GM18511 (cell line): ENCODE measurements at regions not wholly inside any gene's neighbourhood (a gene's known extent, or its start where the extent isn't known, plus 50 kb on each side); places are given as distances from the start of the nearest gene placed in this dataset.
"Not testable (repeated sequence)": the region's sequence is repeated elsewhere in the genome, so short reads cannot be mapped to it uniquely, and the experiment has no call there.

Experiments
- ATAC-seq: cut with Tn5 transposase; IDR thresholded peaks from one replicate; pipeline ENCODE4 v1.9.1; 2021; ENCODE audit warnings: mild to moderate bottlenecking, moderate library complexity; ENCODE audit not compliant: unreplicated experiment

DNA sequence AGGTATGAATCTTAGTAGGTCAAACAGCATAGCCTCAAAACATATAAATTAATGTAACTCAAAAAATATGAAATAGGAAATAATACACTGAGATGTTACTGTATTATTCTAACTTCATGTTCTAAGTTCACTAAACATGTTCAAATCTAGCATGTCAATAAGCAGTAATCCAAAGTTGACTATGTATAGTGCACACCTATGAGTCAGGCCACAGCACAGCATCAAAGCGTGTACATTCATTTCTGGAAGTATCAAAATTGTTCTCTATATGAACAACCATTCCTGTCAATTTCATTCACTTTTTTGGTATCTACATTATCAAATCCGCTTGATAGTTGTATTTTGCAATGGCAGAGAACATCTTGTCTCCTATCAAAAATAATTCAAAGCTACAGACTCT is 418.9 kb upstream of the POM121L12 start:
- ATAC-seq = no peak

DNA sequence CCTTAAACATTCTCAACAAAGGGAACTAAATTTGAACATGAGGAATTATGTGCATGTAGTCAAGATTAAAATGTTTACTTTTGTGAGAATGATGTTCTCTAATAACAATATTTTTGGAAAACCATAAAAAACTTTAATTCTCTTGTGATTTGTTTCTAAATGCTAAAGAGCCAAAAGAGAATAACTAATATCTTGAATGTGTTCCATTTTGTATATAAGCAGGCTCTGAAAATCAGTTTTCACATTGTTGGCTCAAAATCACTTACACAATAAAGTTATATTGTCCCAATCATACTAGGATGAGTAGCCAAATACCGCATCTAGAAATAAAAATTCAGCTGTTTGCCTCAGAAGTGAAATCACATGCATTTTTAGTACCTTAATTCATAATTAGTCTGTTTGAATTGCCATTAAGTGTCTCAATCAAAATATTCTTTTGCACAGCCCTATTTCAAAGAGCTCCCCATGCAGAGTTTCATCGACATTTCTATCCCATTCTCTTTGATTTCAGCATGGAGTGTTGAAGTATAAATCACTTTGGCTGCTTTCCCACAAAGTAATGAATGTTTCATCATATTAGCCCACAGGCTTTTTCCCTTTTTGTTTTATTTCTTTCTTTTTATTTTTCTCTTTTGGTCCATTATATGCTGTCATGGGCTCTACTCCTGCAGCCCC is 420.3 kb upstream of the POM121L12 start:
- ATAC-seq = no peak

DNA sequence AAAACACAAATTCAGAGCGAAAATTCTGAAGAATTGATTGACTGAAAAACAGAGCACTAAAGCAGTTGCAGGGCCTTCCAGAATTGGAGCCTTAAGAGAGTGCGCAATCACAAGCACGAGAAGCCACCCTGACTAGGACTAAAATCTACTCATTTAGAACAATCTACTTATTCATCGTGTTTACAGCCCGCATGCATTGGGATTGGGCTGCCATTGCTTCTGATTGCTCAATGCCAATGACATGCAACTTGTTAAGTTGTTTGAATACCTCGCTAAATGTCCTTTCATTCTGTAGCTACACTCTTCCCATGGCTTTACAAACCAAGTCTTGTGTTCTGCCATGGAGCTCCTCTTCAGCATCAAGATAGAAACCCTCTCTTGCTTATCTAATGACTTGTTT is 425.9 kb upstream of the POM121L12 start:
- ATAC-seq = no peak

DNA sequence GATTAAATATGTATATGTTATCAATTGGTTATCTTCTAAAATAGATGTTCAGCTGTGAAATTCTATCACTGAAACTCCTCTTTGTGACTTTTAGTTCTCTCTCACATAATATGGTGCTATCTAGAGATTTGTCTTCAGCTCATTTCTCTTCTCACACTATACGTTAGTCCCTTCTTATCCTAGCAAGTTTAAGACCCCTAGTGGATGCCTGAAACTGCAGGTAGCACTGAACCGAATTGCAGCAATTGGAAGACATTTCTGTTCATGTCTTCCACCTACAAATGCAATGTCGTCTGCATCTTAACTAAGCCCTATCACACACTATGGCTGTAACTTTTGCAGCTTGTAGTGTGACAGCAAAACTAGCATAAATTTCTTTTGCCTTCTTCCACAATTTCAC is 442.7 kb upstream of the POM121L12 start:
- ATAC-seq = no peak

DNA sequence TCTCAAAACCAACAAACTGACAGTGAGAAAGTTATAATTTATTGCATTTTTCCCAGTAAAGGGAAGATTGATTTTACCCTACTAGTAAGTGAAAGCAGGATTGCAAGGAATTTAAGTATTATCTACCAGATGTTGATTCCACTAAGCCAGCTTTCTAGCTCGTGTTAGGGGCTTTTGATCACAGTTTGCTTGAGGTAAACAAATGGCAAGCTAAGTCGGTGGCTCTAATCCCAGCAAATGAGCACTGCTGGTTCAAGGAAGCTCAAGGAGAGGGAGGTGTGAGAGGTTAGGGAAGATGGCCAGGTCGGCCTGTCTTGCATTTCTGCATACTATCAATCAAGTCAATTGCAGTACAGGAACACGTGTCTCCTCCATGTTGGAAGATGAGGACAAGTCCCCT is 448.7 kb upstream of the POM121L12 start:
- ATAC-seq = no peak

DNA sequence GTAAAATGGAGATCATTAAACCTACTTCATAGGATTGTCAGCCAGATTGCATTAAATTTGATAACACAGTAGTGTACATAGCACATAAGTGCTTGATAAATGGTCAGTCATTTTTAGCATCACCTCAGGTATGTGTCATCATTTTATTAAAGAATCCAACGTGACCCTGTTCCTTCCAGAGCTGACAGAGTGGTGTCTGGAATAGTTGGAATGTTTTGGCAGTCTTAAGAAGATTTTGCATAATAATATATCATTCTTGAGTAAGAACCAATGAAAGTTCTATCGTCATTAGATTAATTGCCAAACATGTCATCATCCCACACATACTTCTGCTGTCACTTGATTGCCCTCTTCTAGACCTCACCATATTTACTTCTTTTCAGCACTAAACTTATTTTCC is 451.4 kb upstream of the POM121L12 start:
- ATAC-seq = no peak

DNA sequence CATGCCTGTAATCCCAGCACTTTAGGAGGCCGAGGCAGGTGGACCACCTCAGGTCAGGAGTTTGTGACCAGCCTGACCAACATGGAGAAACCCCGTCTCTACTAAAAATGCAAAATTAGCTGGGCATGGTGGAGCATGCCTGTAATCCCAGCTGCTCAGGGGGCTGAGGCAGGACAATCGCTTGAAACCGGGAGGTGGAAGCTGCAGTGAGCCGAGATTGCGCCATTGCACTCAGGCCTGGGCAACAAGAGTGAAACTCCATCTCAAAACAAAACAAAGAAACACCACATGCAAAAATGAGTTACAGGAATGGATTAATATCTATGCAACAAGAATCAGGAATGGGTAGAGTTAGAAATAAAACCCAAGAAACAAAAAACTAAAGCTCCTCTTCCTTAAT is 462.3 kb upstream of the POM121L12 start:
- not testable (repeated sequence) for ATAC-seq

DNA sequence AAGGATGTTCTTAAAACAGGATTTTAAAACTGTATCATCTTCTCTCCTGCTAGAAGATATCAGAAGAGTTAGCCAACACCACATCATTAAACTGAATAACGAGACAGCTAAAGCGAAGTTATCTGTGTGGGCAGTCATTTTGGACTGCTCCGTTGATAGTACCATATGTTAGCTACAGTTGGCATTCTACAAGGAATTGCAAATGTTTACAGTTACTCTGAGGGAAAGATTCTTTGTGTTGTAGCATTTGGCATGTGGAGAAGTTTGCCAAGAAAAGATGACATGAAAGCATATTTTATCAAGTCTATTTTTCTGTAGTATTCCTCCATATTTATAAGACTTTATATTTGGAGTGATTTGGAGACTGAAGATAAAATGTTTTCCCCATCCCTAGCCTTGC is 464.4 kb upstream of the POM121L12 start:
- no peak for ATAC-seq

DNA sequence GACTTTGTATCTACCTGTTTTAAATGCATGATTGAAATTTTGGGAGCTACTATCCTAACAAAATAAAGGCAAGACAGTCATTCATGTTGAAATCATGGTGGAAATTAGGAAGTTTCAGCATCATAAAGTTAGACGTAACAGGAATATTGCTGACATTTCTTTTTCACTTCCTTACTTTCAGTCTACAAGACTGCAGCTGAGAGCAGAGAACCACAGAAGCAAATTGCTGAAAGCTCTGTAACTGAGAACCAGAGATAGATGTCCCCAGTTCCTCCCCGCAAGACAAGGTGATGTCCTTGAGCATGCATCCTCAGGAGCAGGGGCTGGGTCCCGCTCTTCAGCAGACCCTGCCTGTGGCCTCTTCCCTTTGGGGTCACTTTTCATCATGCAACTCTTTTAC is 466.3 kb upstream of the POM121L12 start:
- no peak for ATAC-seq

DNA sequence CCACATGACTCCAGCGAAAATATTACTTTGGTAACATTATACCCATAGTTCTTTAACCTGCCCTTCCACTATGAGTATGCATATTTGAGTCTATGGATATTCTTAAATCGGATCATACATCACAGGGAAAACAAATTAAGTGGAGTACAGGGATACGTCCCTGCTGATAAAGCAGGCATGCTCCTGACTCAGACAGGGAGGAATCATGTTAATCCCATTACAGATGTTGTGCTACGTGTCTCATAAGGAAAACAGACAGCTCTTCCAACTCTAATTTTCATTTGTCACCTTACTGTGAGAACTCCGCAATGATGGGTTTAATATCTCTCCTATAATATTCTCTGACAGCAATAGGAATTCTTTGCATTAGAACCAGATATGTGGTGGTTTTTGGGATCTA is 469.5 kb upstream of the POM121L12 start:
- no peak for ATAC-seq

DNA sequence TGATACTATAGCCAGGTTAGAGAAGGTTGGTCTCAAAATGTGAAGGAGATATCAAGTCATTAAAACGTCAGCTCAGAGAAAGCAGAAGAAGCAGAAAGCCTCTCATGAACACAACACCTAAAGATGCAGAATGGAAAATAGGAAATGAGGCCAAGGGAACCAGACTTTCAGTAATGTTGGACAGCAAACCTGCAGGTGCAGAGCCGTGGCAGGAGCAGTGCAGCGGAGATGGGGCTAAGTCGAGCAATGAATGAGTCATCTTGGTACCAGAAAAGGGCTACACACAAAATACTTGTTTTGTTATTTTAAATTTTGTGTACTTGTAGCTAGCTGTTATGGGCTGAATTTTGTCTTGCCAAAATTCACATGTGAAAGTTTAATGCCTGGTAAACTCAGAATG is 479.6 kb upstream of the POM121L12 start:
- ATAC-seq = no peak

DNA sequence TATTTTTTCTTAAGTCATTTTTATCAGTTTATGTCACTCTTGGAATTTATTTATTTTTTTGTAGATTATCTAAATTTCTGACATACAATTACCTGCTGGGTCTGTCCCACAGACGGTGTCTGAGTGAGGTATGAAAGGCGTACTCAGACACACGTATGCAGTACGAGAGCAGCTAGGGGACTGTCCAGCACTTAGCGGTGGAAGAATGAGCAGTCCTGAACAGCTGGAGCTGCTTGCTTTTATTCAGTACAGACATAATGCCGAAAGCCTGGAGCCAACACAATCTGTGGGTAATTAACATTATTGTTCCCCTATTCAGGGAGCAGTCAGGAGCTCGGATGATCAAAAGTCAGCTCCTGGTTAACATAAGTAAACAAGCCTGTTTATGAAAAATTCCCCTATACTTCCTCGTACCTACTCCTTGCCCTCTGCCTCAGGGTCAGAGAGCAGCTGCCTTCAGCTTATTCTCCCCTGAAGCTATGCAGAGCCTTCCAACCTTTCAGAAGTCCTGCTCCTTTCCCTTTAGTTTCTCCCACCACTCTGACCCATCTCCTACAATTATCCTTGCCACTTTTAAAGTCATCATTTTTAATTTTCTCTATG is 488.0 kb upstream of the POM121L12 start:
- no peak for ATAC-seq

DNA sequence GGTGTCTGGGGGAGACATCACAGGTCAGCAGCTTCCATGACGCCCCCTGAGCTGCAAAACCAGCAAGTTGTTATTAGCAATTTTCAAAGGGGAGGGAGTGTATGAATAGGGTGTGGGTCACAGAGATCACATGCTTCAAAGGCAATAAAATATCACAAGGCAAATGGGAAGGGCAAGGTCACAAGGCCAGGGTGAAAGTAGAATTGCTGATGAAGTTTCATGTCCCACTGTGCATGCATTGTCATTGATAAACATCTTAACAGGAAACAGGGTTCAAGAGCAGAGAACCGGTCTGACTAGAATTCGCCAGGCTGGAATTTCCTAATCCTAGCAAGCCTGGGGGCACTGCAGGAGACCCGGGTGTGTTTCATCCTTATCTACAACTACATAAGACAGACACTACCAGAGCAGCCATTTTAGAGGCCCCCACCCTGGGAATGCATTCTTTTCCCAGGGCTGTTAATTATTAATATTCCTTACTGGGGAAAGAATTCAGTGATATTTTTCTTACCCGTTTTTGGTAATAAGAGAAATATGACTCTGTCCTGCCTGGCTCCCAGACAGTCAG is 494.2 kb upstream of the POM121L12 start:
- not testable (repeated sequence) for ATAC-seq

DNA sequence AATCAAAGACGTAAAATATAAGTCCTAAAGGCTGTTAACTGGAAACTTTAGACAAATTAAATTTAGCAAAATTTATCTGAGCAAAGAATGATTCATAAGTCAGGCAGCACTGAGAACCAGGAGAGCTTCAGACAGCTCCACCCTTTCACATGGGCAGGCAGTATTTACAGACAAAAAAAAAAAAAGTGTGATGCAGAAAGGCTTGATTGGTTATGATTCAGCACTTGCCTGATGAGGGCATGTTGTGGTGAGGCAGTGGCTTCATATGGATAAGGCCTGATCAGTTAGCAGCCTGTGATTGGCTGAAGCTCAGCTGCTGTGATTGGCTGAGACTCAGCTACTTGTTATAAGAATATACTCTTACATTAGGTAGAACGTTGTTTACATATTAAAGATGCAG is 495.4 kb upstream of the POM121L12 start:
- no peak for ATAC-seq

DNA sequence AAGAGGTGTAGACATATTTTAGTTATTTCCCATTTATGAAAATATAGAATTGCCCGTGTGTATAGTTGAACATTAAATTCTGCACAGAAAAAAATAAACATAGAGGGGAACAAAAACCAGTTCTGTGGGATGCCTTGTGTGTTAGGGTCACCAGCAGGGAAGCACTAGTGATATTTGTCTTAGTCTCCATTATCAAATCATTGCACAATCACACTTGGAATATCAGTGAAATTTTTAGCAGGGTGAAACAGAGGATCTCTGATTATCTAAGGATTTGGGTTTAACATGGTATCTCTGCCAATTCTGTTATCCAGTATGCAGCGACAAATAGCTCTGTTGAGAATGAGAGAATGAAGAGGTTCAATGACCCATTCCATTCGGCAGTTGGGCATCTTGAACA is 496.0 kb upstream of the POM121L12 start:
- no peak for ATAC-seq

DNA sequence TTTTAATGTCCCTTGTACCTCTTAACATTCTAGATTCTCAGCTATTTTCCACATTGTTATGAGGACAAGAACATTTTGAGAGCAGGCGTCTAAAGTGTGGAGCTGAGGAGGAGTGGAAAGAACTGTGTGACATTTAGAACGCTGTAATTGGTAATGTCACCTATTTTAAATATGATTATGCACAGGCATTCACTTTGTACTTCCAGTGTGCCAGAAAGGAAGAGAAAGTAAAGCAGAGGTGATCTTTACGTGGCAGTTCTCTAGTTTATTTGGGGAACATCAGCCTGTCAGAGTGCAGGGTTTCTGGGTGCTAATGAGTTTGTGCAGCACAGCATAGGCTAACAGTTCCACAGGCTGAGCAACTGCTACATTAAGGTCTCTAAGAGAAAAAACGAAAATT is 498.4 kb upstream of the POM121L12 start:
- no peak for ATAC-seq

DNA sequence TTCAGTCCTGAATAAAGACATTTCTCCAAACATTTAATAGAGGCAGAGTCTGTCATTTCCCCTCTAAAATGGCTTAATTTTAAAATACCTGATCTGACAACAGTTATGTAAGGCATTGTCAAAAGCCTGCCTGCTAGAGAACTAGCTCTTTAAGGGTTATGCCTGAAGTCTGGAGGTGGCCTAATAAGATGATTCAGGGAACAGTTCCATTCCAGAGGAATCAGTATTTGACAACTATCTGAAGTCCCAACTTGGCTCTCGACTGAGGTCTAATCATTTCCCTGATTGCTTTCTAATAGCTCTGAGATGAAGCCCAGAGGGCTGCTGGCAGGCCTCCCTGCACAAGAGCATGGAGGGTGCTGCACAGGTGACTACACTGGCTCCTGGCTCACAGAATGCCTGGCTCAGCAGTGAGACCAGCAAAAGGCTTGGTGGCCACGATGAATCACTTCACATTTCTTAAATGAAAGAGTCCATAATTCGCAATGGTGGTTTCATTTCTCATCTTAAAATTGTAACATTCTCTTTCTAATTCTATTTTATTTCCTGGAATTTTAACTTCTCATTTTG is 509.6 kb upstream of the POM121L12 start:
- ATAC-seq = no peak

DNA sequence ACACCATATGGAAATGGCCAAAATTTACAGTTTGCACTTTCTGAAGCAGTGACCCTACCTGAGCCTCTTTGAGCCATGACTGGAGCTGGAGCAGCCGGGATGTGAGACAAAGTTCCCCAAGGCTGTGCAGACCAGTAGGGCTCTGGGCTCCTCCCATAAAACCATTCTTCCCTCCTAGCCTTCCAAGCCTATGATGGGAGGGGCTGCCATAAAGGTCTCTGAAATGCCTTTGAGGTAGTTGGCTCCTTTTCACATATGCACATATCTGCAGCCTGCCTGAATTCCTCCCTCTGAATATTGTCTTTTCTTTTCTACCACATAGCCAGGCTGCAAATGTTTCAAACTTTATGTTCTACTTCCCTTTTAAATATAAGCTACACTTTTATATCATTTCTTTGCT is 516.6 kb upstream of the POM121L12 start:
- no peak for ATAC-seq

DNA sequence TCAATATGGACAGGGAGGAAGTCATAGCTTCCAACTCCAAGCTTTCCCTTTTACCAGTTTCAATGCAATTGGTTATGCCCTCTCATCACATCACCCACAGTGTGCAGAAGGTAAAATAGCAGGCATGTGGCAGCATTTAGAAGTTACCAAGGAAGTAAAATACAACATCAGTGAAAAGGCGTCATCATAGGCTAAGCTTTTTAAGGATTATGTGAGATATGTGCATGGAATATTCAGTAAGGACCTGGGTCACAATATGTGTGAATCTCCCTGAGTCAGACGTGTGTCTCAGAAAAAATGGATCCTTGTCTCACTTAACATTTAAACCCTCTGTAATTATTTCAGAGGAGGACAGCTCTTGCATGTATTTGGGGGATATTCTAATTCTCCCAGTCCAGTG is 522.8 kb upstream of the POM121L12 start:
- no peak for ATAC-seq

DNA sequence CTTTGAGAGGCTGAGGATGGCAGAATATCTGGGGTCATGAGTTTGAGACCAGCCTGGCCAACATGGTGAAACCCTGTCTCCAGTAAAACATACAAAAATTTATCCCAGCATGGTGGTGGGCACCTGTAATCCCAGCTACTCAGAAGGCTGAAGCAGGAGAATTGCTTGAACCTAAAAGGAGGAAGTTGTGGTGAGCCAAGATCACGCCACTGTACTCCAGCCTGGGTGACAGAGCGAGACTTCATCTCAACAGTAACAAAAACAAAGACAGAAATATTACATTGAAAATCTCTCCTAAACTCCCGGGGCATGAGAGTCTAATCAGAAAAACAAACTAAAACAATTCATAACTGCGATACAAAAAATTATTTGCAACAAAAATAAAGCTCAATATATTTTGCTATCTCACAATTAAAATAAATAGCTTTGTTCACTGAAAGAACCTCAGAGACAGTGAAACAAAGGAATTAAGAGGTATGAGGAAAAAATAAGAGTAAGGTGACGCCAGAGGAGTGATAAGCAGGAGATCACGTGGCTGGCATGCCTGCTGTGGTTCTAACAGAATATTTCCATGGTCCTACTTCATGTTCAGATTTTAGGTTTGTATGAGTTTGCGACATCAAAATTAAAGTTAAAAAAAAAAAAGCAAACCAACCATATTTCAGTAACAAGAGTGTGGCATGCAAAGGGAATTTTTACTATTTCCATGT is 527.7 kb upstream of the POM121L12 start:
- ATAC-seq = no peak

DNA sequence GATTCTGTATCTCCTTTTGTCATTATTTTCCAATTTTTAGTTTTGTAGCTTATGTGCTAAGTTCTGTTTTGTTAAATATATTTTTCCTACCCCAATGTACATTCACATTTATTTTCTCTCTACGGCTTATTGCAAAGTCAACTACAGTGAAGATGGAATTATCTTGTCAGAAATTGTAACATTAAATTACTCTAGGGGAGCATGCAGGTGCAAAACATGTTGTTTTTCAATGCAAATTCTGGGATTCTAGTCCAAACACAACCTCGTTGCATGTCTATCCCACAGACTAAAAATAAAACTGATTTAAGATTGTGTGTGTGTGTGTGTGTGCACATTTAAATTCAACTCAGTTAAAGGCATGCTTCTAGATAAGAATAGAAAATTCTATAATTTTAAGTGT is 529.1 kb upstream of the POM121L12 start:
- no peak for ATAC-seq

DNA sequence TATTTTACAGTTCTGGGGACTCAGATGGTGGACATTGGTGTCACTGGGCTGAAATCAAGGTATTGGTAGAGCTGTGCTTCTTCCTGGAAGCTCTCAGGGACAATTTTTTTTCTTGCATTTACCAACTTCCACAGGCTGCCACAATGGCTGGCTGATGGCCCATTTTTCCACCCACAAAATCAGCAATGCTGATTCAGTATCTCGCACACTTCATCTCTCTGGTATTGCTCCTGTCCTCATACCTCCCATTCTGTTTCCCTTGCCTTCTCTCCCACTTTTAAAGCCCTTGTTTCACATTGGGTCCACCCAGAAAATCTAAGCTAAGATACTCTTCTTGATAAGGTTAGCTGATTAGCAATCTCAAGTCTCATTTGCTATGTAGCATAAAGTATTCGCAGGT is 530.9 kb upstream of the POM121L12 start:
- ATAC-seq = no peak
